ENCODE measurements at regions not wholly inside any gene's neighbourhood (a gene's known extent, or its start where the extent isn't known, plus 50 kb on each side); places are given as distances from the start of the nearest gene placed in this dataset.
A peak's percentile ranks its signal among the peaks of the same experiment; 100 is the strongest.

- no peaks in the 10 kb centered on the region for H3K9me3 ChIP-seq (replicated peaks; ENCODE audit: low read length)
- peak overlapping the region; percentile 86 for H3K9ac ChIP-seq (ENCODE audit: low read depth, low read length)
- H3K36me3 ChIP-seq (ENCODE audit: insufficient read depth, low read length), result no peaks in the 10 kb centered on the region
- H3K4me2 ChIP-seq (ENCODE audit: low read length), result peak overlapping the region; percentile 84
- no peaks in the 10 kb centered on the region for H3K27me3 ChIP-seq (ENCODE audit: control insufficient read depth, insufficient read depth, low read length)
- peaks cover 22% of the 10 kb centered on the region for H3K4me1 ChIP-seq (ENCODE audit: control insufficient read depth, insufficient read depth, low read length)
- no peak overlapping the region for H3K4me3 ChIP-seq (ENCODE audit: low read length)
Measured at GRCh38 chr10:75294031-75294437, 58.3 kb upstream of the COMTD1 start.

GRCh38 chr10:75293446-75293820 is 57.7 kb upstream of the COMTD1 start:
- peaks cover 22% of the 10 kb centered on the region for H3K4me1 ChIP-seq (ENCODE audit: control insufficient read depth, insufficient read depth, low read length)
- H3K27me3 ChIP-seq (ENCODE audit: control insufficient read depth, insufficient read depth, low read length), result no peaks in the 10 kb centered on the region
- H3K36me3 ChIP-seq (ENCODE audit: insufficient read depth, low read length), result no peaks in the 10 kb centered on the region
- no peak overlapping the region for H3K4me3 ChIP-seq (ENCODE audit: low read length)
- H3K9ac ChIP-seq (ENCODE audit: low read depth, low read length), result no peak overlapping the region
- no peaks in the 10 kb centered on the region for H3K9me3 ChIP-seq (replicated peaks; ENCODE audit: low read length)
- no peak overlapping the region for H3K4me2 ChIP-seq (ENCODE audit: low read length)

DNA sequence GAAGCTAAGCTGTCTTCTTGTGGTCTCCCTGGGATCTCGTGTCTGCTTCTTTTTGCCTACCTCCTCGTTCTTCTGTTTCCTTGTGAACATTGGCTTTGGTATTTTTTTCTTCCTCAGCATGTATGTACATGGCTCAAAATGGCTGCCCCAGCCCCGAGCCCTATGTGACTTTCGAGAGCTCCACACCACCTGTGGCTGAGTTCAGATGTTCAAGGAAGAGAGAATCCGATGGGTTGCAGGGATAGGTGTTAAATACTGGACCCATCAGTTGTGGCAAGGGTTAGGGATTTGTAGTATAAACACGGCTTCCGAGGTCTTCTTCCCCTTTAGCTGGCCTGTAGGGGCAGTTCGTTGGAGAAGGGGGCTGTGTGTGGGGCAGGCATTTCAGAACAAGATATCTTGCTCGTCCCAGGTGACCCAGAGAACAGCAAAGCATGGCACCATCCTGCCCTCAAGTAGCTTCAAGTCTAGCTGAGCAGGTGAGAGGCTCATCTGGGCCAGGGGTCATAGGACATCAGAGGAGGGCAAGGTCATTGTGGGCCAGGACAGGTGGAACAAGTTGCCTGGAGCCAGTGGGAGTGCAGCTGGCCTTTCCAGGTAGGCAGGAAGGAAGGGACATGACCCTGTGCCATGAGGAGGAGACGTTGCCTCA is 57.2 kb upstream of the COMTD1 start:
- H3K4me3 ChIP-seq (ENCODE audit: low read length), result no peak overlapping the region
- H3K36me3 ChIP-seq (ENCODE audit: insufficient read depth, low read length), result no peaks in the 10 kb centered on the region
- H3K4me2 ChIP-seq (ENCODE audit: low read length), result no peak overlapping the region
- H3K4me1 ChIP-seq (ENCODE audit: control insufficient read depth, insufficient read depth, low read length), result peaks cover 22% of the 10 kb centered on the region
- H3K9ac ChIP-seq (ENCODE audit: low read depth, low read length), result no peak overlapping the region
- H3K27me3 ChIP-seq (ENCODE audit: control insufficient read depth, insufficient read depth, low read length), result peaks cover under 1% of the 10 kb centered on the region
- H3K9me3 ChIP-seq (replicated peaks; ENCODE audit: low read length), result no peaks in the 10 kb centered on the region

- Histone ChIP-seq H3K4me1 (ENCODE audit: control insufficient read depth, insufficient read depth, low read length) (peaks cover 22% of the 10 kb centered on the region), H3K36me3 (ENCODE audit: insufficient read depth, low read length) (no peaks in the 10 kb centered on the region), H3K9ac (ENCODE audit: low read depth, low read length) (no peak overlapping the region), H3K27me3 (ENCODE audit: control insufficient read depth, insufficient read depth, low read length) (peaks cover 12% of the 10 kb centered on the region), H3K4me3 (ENCODE audit: low read length) (no peak overlapping the region), H3K4me2 (ENCODE audit: low read length) (no peak overlapping the region), H3K9me3 (replicated peaks; ENCODE audit: low read length) (no peaks in the 10 kb centered on the region)
Measured at GRCh38 chr10:75291805-75292204, 56.0 kb upstream of the COMTD1 start.

- no peak overlapping the region for H3K4me2 ChIP-seq (ENCODE audit: low read length)
- H3K27me3 ChIP-seq (ENCODE audit: control insufficient read depth, insufficient read depth, low read length), result peaks cover 31% of the 10 kb centered on the region
- peaks cover 7% of the 10 kb centered on the region for H3K4me1 ChIP-seq (ENCODE audit: control insufficient read depth, insufficient read depth, low read length)
Measured at GRCh38 chr10:75288140-75288711, 52.5 kb upstream of the COMTD1 start.

GRCh38 chr10:75287697-75288096 is 51.9 kb upstream of the COMTD1 start:
- no peak overlapping the region for H3K4me3 ChIP-seq (ENCODE audit: low read length)
- no peaks in the 10 kb centered on the region for H3K36me3 ChIP-seq (ENCODE audit: insufficient read depth, low read length)
- peaks cover 7% of the 10 kb centered on the region for H3K4me1 ChIP-seq (ENCODE audit: control insufficient read depth, insufficient read depth, low read length)
- H3K27me3 ChIP-seq (ENCODE audit: control insufficient read depth, insufficient read depth, low read length), result peaks cover 36% of the 10 kb centered on the region
- H3K9ac ChIP-seq (ENCODE audit: low read depth, low read length), result no peak overlapping the region
- H3K4me2 ChIP-seq (ENCODE audit: low read length), result no peak overlapping the region
- H3K9me3 ChIP-seq (replicated peaks; ENCODE audit: low read length), result no peaks in the 10 kb centered on the region

More at GRCh38 chr10:75288140-75288711, 52.5 kb upstream of the COMTD1 start:
- no peak overlapping the region for H3K9ac ChIP-seq (ENCODE audit: low read depth, low read length)
- H3K9me3 ChIP-seq (replicated peaks; ENCODE audit: low read length), result no peaks in the 10 kb centered on the region
- no peaks in the 10 kb centered on the region for H3K36me3 ChIP-seq (ENCODE audit: insufficient read depth, low read length)
- H3K4me3 ChIP-seq (ENCODE audit: low read length), result no peak overlapping the region

DNA sequence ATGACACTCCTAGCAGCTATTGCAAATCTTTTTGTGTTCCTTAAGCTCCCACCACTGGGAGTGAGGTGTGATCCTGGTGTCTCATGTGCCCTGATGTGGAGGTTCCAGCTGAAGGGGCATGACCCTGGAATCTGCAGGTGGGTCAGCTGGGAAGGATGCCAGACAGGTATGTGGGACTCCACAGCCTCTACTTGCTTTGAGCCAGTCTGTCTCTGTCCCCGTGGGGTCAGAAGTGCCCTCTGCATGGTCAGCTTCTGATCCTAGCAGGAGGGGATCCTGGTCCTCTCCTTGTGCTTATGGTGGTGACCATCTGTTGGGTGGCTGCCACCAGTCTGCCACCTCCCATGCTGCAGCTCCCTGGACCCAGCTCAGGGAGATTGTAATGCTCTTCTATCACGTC is 51.1 kb upstream of the COMTD1 start:
- no peak overlapping the region for H3K4me3 ChIP-seq (ENCODE audit: low read length)
- no peaks in the 10 kb centered on the region for H3K9me3 ChIP-seq (replicated peaks; ENCODE audit: low read length)
- peaks cover 7% of the 10 kb centered on the region for H3K4me1 ChIP-seq (ENCODE audit: control insufficient read depth, insufficient read depth, low read length)
- H3K36me3 ChIP-seq (ENCODE audit: insufficient read depth, low read length), result no peaks in the 10 kb centered on the region
- H3K9ac ChIP-seq (ENCODE audit: low read depth, low read length), result no peak overlapping the region
- peaks cover 44% of the 10 kb centered on the region for H3K27me3 ChIP-seq (ENCODE audit: control insufficient read depth, insufficient read depth, low read length)
- no peak overlapping the region for H3K4me2 ChIP-seq (ENCODE audit: low read length)

Data from skeletal muscle satellite cell (primary cell).